Smooth muscle cell (in vitro differentiated cells): ENCODE measurements at regions not wholly inside any gene's neighbourhood (a gene's known extent, or its start where the extent isn't known, plus 50 kb on each side); places are given as distances from the start of the nearest gene placed in this dataset.
A peak's percentile ranks its signal among the peaks of the same experiment; 100 is the strongest.

Experiments used
- DNase-seq: peaks from one replicate; lab custom pipeline; 2025; ENCODE audit not compliant: unreplicated experiment; lab: John Stamatoyannopoulos, UW
- H2AFZ ChIP-seq: fragments of 200-600 bp; sonication (generic); 2 replicates; pipeline ENCODE4 v1.6.0; 2016; ENCODE audit warnings: antibody characterized with exemption, low read depth, mild to moderate bottlenecking
- H3F3A ChIP-seq: fragments of 200-600 bp; sonication (generic); 2 replicates; pipeline ENCODE4 v1.6.0; 2017; ENCODE audit warnings: antibody characterized with exemption, low read depth
- H3K27ac ChIP-seq: fragments of 200-600 bp; sonication (generic); 2 replicates; pipeline ENCODE4 v1.5.1; 2016; ENCODE audit warnings: low read depth, mild to moderate bottlenecking
- H3K27me3 ChIP-seq: fragments of 200-600 bp; sonication (generic); 2 replicates; pipeline ENCODE4 v1.6.1; 2016; ENCODE audit warnings: low read depth, mild to moderate bottlenecking
- H3K36me3 ChIP-seq: fragments of 200-600 bp; sonication (generic); 2 replicates; pipeline ENCODE4 v1.5.1; 2016; ENCODE audit warnings: low read depth
- H3K4me1 ChIP-seq: fragments of 200-600 bp; sonication (generic); 2 replicates; pipeline ENCODE4 v1.5.1; 2016; ENCODE audit warnings: low read depth
- H3K4me2 ChIP-seq: fragments of 200-600 bp; sonication (generic); 2 replicates; pipeline ENCODE4 v1.6.0; 2016; ENCODE audit warnings: mild to moderate bottlenecking
- H3K4me3 ChIP-seq: fragments of 200-600 bp; sonication (generic); 2 replicates; pipeline ENCODE4 v1.5.1; 2016; ENCODE audit warnings: mild to moderate bottlenecking
- H3K79me2 ChIP-seq: fragments of 200-600 bp; sonication (generic); 2 replicates; pipeline ENCODE4 v1.6.0; 2016; ENCODE audit warnings: low read depth, mild to moderate bottlenecking
- H3K9ac ChIP-seq: fragments of 200-600 bp; sonication (generic); 2 replicates; pipeline ENCODE4 v1.6.0; 2016; ENCODE audit warnings: low read depth
- H3K9me3 ChIP-seq: fragments of 200-600 bp; sonication (generic); replicated peaks from 2 replicates; pipeline ENCODE4 v1.5.1; 2016; ENCODE audit warnings: low read depth
- H4K20me1 ChIP-seq: fragments of 200-600 bp; sonication (generic); 2 replicates; pipeline ENCODE4 v1.6.0; 2016; ENCODE audit warnings: low read depth
- WGBS: methylation state at CpG from one replicate; pipeline ENCODE4 v1.1.7; 2016; ENCODE audit warnings: low lambda C conversion rate; 5-methylcytosine and 5-hydroxymethylcytosine counted together
- TF ChIP-seq, protein P1 (sequence below): fragments of 200-600 bp; sonication (generic); IDR thresholded peaks from 2 replicates; pipeline ENCODE4 v1.5.1; 2017; ENCODE audit warnings: borderline replicate concordance, mild to moderate bottlenecking, antibody characterized with exemption; ENCODE audit not compliant: insufficient read depth, poor library complexity, severe bottlenecking

DNA sequence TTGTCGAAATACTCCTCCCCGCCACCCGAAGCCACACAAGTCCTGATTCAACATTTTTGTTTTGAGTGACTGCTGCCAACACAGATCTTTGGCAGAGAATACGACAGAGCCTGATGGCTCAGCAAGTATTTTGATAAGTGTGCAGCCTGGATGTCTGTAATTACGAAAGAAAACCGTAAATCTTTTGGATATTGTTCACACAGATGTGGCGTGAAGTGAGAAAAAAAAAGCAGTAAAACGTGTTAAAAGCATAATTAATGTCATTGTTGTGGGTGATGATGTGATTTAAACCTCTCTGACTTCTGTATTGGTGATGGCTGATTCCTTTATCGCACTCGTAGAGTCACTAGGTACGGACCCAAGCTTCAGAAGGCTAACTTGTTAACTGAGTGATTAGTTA is 98.7 kb downstream of the PHETA1 start:
- H3K27me3 ChIP-seq, result no peaks in the 10 kb centered on the region
- H3K9ac ChIP-seq, result no peak overlapping the region
- no peak overlapping the region for H2AFZ ChIP-seq
- H3K4me1 ChIP-seq, result no peaks in the 10 kb centered on the region
- no peaks in the 10 kb centered on the region for H3K79me2 ChIP-seq
- H3K9me3 ChIP-seq, result no peaks in the 10 kb centered on the region
- no peaks in the 10 kb centered on the region for H3K36me3 ChIP-seq
- no peak for DNase-seq
- no peak overlapping the region for H3K4me3 ChIP-seq
- H3K4me2 ChIP-seq, result no peak overlapping the region
- H3K27ac ChIP-seq, result no peak overlapping the region
- TF ChIP-seq, protein P1, sequence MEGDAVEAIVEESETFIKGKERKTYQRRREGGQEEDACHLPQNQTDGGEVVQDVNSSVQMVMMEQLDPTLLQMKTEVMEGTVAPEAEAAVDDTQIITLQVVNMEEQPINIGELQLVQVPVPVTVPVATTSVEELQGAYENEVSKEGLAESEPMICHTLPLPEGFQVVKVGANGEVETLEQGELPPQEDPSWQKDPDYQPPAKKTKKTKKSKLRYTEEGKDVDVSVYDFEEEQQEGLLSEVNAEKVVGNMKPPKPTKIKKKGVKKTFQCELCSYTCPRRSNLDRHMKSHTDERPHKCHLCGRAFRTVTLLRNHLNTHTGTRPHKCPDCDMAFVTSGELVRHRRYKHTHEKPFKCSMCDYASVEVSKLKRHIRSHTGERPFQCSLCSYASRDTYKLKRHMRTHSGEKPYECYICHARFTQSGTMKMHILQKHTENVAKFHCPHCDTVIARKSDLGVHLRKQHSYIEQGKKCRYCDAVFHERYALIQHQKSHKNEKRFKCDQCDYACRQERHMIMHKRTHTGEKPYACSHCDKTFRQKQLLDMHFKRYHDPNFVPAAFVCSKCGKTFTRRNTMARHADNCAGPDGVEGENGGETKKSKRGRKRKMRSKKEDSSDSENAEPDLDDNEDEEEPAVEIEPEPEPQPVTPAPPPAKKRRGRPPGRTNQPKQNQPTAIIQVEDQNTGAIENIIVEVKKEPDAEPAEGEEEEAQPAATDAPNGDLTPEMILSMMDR, result no peak
- H4K20me1 ChIP-seq, result no peaks in the 10 kb centered on the region
- WGBS, result 72% methylated on average over 11 of the region's 11 CpGs
- no peaks in the 10 kb centered on the region for H3F3A ChIP-seq

DNA sequence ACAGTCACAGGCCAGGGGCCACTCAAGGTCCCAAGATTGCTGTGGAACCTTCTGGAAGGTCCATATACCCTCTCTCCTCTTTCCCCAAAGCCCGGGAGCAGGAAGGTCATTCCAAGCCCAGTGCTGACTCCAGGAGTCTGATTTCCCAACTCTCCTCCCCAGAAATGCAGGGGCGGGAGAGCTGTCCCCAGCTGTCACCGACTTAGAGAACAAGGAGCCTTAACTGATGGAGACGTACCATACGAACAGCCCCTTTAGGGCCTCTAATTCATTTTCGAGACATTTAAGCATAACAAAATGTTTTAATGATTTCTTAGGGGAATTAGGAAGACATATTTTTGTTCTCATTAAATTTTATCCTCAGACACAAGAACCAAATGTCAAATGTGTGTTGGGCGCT is 99.2 kb downstream of the PHETA1 start:
- Histone ChIP-seq H3K4me2 (no peak overlapping the region), H2AFZ (no peak overlapping the region), H3K27me3 (no peaks in the 10 kb centered on the region)

DNA sequence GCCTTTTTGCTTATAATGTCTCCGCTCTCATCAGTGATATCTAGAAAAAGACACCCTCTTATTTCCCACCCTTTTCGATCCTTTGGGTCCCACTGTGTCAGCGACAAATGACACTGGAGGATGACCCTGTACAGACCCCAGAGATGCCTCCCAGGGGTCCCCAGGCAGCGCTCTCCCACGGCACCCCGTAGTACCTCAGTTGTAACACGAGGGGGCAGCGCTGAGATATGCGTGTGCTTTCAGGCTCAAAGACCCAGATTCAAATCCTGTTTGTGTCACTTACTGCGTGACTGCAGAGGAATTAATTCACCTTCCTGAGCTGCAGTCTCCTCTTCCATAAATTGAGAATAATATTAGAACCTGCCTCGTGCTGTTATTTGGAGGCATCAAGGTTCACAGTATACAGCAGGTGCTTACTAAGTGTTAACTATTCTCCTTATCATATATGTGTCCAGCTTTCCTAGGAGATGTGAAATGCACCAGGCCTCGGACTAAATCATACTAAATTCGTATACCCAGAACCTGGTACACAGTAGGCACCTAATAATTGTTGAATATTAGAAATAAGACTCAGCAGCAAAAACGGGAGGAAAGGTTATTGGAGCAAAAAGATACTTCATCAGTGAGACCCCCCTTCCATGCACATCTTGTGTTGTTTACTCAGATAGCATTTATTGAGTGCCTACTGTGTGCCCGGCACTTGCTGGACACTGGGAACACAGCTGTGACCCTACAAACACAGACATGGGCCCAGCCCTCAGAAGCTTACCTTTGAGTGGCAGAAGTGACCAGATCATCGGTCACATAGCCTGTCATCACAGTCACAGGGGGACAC is 99.9 kb downstream of the PHETA1 start:
- no peaks in the 10 kb centered on the region for H3K27me3 ChIP-seq
- H3K4me3 ChIP-seq, result no peak overlapping the region
- no peak overlapping the region for H3K9ac ChIP-seq
- H3F3A ChIP-seq, result no peaks in the 10 kb centered on the region
- H3K4me2 ChIP-seq, result no peak overlapping the region
- DNase-seq, result no peak
- H3K27ac ChIP-seq, result no peak overlapping the region
- no peaks in the 10 kb centered on the region for H3K9me3 ChIP-seq
- WGBS, result 79% methylated on average over 16 of the region's 16 CpGs
- no peak overlapping the region for H2AFZ ChIP-seq
- no peaks in the 10 kb centered on the region for H3K36me3 ChIP-seq
- H4K20me1 ChIP-seq, result no peaks in the 10 kb centered on the region
- no peaks in the 10 kb centered on the region for H3K79me2 ChIP-seq
- no peaks in the 10 kb centered on the region for H3K4me1 ChIP-seq
- TF ChIP-seq, protein P1, result peak; percentile 37

More for the DNA sequence above, 99.2 kb downstream of the PHETA1 start:
- TF ChIP-seq, protein P1, result no peak
- no peaks in the 10 kb centered on the region for H3K4me1 ChIP-seq
- no peaks in the 10 kb centered on the region for H3K9me3 ChIP-seq
- no peaks in the 10 kb centered on the region for H3K36me3 ChIP-seq
- H3K9ac ChIP-seq, result no peak overlapping the region
- no peak for DNase-seq
- no peaks in the 10 kb centered on the region for H4K20me1 ChIP-seq
- H3K79me2 ChIP-seq, result no peaks in the 10 kb centered on the region
- WGBS, result 73% methylated on average over 7 of the region's 7 CpGs
- H3K27ac ChIP-seq, result no peak overlapping the region
- no peaks in the 10 kb centered on the region for H3F3A ChIP-seq
- no peak overlapping the region for H3K4me3 ChIP-seq

DNA sequence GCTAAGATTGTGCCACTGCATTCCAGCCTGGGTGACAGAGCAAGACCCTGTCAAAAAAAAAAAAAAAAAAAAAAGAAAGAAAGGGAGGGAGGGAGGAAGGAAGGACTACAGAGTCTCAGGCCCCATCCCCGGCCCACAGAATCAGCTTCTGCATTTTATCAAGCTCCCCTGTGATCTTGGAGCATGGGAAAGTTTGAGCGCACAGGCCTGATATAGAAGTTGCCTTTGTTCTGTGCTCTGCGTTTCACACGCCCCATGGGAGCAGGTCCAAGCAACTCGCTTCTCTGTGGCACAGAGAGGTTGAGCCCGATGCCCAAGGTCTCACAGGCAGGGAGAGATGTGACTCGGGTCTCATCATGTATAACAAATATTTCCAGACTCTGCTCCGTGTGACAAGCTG is 101.8 kb downstream of the PHETA1 start:
- H3K4me3 ChIP-seq, result no peak overlapping the region

More for the DNA sequence above, 101.8 kb downstream of the PHETA1 start:
- H3K9me3 ChIP-seq, result no peaks in the 10 kb centered on the region
- no peak overlapping the region for H3K27ac ChIP-seq
- H4K20me1 ChIP-seq, result no peaks in the 10 kb centered on the region
- no peaks in the 10 kb centered on the region for H3F3A ChIP-seq
- H3K9ac ChIP-seq, result no peak overlapping the region
- H3K36me3 ChIP-seq, result no peaks in the 10 kb centered on the region
- no peak overlapping the region for H3K4me2 ChIP-seq
- H3K4me1 ChIP-seq, result no peaks in the 10 kb centered on the region
- H3K27me3 ChIP-seq, result no peaks in the 10 kb centered on the region
- no peaks in the 10 kb centered on the region for H3K79me2 ChIP-seq
- DNase-seq, result no peak
- WGBS, result 79% methylated on average over 8 of the region's 8 CpGs
- TF ChIP-seq, protein P1, result no peak
- no peak overlapping the region for H2AFZ ChIP-seq
